ENCODE measurements at regions not wholly inside any gene's neighbourhood (a gene's known extent, or its start where the extent isn't known, plus 50 kb on each side); places are given as distances from the start of the nearest gene placed in this dataset.
"Not testable (repeated sequence)": the region's sequence is repeated elsewhere in the genome, so short reads cannot be mapped to it uniquely, and the experiment has no call there.

DNA sequence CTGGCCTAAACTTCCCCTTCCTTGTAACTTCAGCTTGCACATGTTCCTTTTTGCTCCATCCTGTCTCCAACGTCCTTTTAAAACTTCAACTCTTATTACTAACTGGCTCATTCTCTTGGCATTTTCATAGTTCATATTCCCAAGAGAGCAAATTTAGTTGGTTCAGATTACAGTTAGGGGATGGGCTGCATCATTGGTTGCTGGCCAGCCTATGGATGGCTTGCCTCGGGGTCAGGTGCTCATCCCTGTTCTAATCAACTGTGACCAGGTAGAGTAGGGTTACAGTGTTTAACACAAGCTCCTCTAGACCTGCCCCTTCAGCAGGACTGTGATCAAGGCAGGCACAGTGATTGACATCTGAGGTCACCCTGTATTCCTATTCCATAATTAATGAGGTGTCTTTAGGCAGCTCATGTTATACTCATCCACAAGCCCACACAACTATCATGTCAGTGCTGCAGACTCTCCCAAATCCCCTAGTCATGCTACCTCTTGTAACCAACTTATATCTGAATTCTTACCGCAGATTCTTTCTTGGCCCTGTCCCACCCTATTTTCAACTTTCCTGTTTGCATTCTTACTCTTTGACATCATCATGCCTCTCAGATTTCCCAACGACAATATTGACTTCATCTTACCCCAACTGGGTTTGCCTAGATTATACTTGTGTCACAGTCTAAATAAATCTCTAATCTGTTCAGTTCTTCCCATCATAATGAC, 293.3 kb downstream of the MTX2 start:
- Mint-ChIP-seq H3K4me1 (ENCODE audit: low read depth) (no peaks in the 10 kb centered on the region), H3K4me3 (no peak overlapping the region), H3K27ac (no peak overlapping the region), H3K27me3 (peaks cover 68% of the 10 kb centered on the region), H3K9me3 (no peaks in the 10 kb centered on the region), H3K36me3 (ENCODE audit: low read depth) (no peaks in the 10 kb centered on the region)
- DNase-seq, result no peak

GRCh38 chr2:176565641-176566323, 296.5 kb downstream of the MTX2 start:
- DNase-seq, result no peak
- Mint-ChIP-seq H3K27me3 (peaks cover 61% of the 10 kb centered on the region), H3K9me3 (no peaks in the 10 kb centered on the region), H3K27ac (no peak overlapping the region), H3K4me1 (ENCODE audit: low read depth) (no peaks in the 10 kb centered on the region), H3K36me3 (ENCODE audit: low read depth) (no peaks in the 10 kb centered on the region), H3K4me3 (no peak overlapping the region)

DNA sequence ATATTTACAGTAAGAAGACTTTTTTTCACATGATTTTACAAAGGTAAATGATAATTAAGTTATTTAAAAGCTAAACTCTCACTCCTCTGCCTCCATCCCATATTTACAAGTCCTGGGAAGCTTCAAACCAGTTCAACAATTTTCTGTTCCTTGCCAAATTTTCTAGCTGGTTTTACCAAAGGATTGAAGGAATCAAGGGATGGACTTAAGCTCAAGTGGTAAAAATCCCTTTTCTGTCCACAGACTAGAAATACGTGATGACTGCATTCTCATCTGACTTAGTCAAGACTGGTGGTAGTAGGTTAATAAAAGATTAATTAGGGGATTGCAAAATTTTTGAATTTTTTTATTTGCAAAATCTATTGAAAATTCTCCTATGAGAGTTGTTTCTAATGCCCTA, 297.3 kb downstream of the MTX2 start:
- Mint-ChIP-seq H3K36me3 (ENCODE audit: low read depth) (no peaks in the 10 kb centered on the region), H3K27ac (no peak overlapping the region), H3K4me1 (ENCODE audit: low read depth) (no peaks in the 10 kb centered on the region), H3K27me3 (peaks cover 56% of the 10 kb centered on the region), H3K4me3 (no peak overlapping the region), H3K9me3 (no peaks in the 10 kb centered on the region)
- no peak for DNase-seq

- Mint-ChIP-seq H3K27me3 (peaks cover 52% of the 10 kb centered on the region), H3K4me1 (ENCODE audit: low read depth) (no peaks in the 10 kb centered on the region), H3K9me3 (no peaks in the 10 kb centered on the region), H3K4me3 (no peak overlapping the region), H3K27ac (no peak overlapping the region), H3K36me3 (ENCODE audit: low read depth) (no peaks in the 10 kb centered on the region)
- no peak for DNase-seq
Measured at GRCh38 chr2:176566961-176567360, 297.7 kb downstream of the MTX2 start.

DNA sequence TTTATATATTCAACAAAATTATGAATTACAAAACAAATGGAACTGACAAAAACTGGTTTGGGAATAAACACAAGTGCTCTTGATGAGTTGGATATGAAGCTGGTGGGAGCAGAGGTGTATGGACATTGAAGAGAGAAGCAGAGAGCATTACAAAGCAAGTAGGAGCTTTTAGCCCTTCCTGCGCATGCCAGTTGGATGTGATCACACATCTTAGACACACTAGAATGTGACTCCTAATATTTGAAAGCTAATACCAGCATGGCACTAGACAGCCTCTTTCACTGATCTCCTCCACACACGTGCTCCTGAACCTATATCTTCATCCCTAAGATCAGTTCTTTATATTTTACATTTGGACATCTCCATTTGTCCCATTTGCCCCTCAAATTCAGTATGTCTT, 298.1 kb downstream of the MTX2 start:
- H3K27ac Mint-ChIP-seq, result no peak overlapping the region
- no peak overlapping the region for H3K4me3 Mint-ChIP-seq
- H3K27me3 Mint-ChIP-seq, result peaks cover 49% of the 10 kb centered on the region
- DNase-seq, result no peak
- no peaks in the 10 kb centered on the region for H3K9me3 Mint-ChIP-seq
- H3K4me1 Mint-ChIP-seq (ENCODE audit: low read depth), result no peaks in the 10 kb centered on the region
- no peaks in the 10 kb centered on the region for H3K36me3 Mint-ChIP-seq (ENCODE audit: low read depth)

- Mint-ChIP-seq H3K4me3 (no peak overlapping the region), H3K36me3 (ENCODE audit: low read depth) (no peaks in the 10 kb centered on the region), H3K27ac (no peak overlapping the region), H3K27me3 (peaks cover 41% of the 10 kb centered on the region), H3K4me1 (ENCODE audit: low read depth) (no peaks in the 10 kb centered on the region), H3K9me3 (no peaks in the 10 kb centered on the region)
- DNase-seq, result no peak
Measured at GRCh38 chr2:176569574-176569973, 300.3 kb downstream of the MTX2 start.

DNA sequence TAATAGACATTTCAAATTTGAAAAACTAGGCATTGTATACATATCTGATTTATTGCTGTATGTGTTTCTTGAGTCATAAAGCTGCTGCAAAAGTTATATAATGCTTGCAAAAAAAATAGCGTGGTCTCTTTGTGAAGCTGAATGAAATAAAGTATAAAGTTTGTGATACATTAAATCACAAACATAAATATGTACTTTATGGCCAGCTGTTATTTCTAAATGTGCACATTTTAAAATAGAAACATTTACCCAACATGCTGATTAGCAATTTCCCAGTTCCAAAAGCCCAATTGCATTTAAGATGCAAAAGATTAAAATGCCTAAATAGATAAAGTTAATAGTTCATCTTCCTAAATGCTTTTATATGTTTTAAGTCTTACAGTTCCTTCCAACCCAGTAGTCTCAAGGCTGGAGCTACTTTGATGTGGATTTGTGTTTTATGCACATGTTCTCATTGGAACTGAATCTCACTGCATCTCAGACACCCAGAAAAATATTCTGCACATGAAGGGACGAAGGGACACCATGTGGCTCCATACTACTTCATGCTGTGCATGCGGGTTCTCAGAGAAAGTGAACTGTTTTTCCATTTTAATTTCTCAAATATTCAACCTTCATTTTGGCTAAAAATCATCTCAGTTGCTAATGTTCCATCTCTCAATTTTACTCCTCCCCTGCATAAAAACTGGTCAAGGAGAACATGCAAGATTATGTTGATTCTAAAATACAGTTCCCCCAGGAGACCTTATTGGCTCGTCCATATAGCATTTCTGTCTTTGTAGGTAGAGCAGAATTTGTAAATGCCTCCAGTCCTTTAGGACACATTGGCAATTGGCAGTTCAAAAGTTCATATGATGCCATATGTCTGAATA, 304.6 kb downstream of the MTX2 start:
- H3K9me3 Mint-ChIP-seq, result no peaks in the 10 kb centered on the region
- peaks cover 43% of the 10 kb centered on the region for H3K27me3 Mint-ChIP-seq
- H3K4me1 Mint-ChIP-seq (ENCODE audit: low read depth), result no peaks in the 10 kb centered on the region
- H3K4me3 Mint-ChIP-seq, result no peak overlapping the region
- DNase-seq, result no peak
- no peak overlapping the region for H3K27ac Mint-ChIP-seq
- H3K36me3 Mint-ChIP-seq (ENCODE audit: low read depth), result no peaks in the 10 kb centered on the region

DNA sequence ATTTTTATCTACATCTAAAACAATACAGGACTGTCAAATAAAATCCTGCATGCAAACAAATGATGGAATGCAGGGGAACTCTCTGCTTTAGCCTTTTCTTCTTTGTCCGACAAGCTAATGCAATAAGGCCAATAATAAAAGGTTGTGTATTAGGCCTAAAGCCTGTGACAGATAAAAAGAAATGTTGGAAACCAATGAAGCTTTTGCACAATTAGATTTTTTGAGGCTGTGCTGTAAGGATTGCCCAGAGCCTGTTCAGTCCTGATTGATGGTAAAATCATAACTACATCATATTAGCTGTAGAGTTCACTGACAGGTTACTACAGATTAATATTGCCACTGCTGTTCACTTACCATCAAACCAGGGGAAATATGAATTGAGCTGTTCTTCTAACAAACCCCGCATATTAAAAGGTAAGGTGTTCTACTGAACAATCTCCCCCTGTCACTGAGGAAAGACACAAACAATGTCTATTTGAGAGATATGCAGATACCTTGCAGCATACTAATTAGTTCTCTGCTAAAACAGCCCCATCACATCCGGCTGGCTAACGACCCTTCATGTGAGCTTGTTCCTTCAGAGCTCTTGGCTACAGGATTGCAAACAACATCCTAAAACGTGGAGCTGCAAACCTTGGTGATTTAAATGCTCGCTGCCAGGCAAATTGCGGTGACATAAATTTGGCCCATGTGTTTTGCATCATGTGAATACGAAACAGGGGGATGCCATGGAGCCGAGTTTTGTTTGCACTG, 305.4 kb downstream of the MTX2 start:
- Mint-ChIP-seq H3K36me3 (ENCODE audit: low read depth) (no peaks in the 10 kb centered on the region), H3K27me3 (peaks cover 46% of the 10 kb centered on the region), H3K4me3 (no peak overlapping the region), H3K27ac (no peak overlapping the region), H3K9me3 (no peaks in the 10 kb centered on the region), H3K4me1 (ENCODE audit: low read depth) (no peaks in the 10 kb centered on the region)
- no peak for DNase-seq

DNA sequence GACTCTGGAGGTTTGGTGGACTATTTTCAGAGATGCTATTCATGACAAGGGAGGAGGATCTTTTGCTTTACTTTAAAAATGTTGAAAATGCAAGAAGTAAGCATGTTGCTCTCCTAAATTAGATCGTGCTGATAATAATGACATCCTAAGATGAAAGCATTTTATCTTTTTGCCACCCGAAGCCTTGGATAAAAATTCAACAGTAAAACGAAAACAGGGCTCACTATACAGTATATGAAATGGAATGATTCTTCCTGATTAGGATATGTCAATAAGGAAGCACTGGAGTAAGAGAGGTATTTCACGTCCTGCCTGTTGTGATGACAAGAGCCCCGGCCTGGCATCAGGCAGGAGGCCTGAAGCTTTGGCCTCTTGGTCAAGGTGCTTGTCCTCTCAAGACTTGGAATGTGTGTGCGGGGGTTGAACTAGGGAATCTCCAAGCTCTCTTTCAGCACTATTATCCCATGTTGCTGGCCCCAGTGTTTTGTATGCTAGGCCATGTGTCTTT, 306.0 kb downstream of the MTX2 start:
- H3K4me1 Mint-ChIP-seq (ENCODE audit: low read depth), result no peaks in the 10 kb centered on the region
- H3K36me3 Mint-ChIP-seq (ENCODE audit: low read depth), result no peaks in the 10 kb centered on the region
- peaks cover 46% of the 10 kb centered on the region for H3K27me3 Mint-ChIP-seq
- no peak overlapping the region for H3K4me3 Mint-ChIP-seq
- H3K9me3 Mint-ChIP-seq, result no peaks in the 10 kb centered on the region
- no peak overlapping the region for H3K27ac Mint-ChIP-seq
- no peak for DNase-seq

GRCh38 chr2:176577054-176577453, 307.8 kb downstream of the MTX2 start:
- no peaks in the 10 kb centered on the region for H3K4me1 Mint-ChIP-seq (ENCODE audit: low read depth)
- no peaks in the 10 kb centered on the region for H3K9me3 Mint-ChIP-seq
- no peak for DNase-seq
- no peak overlapping the region for H3K27ac Mint-ChIP-seq
- no peaks in the 10 kb centered on the region for H3K36me3 Mint-ChIP-seq (ENCODE audit: low read depth)
- H3K4me3 Mint-ChIP-seq, result no peak overlapping the region
- peaks cover 40% of the 10 kb centered on the region for H3K27me3 Mint-ChIP-seq

- H3K4me1 Mint-ChIP-seq (ENCODE audit: low read depth); H3K27ac Mint-ChIP-seq; H3K4me3 Mint-ChIP-seq; H3K36me3 Mint-ChIP-seq (ENCODE audit: low read depth); DNase-seq; H3K9me3 Mint-ChIP-seq: not testable (repeated sequence)
- H3K27me3 Mint-ChIP-seq, result peaks cover 35% of the 10 kb centered on the region
Measured at GRCh38 chr2:176578292-176578691, 309.1 kb downstream of the MTX2 start.

DNA sequence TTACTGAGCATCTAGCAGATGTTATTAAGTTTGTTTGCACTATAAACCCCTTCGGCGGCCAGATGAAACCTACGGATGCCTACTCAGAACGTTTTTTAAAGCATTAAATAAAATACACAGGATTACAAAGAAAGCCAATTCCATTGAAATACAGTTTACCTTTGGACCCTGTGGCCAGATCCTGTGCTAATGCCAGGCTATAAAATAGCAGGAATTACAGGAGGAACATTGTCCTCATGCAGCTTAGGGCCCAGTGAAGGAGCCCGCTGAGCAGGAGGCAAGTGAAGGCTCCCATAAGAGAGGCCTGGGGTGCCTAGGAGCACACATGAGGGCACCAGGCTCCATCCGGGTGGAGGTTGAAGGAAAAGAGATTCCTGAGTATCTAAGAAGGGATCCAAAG, 310.4 kb downstream of the MTX2 start:
- H3K4me1 Mint-ChIP-seq (ENCODE audit: low read depth), result peaks cover 10% of the 10 kb centered on the region
- no peak for DNase-seq
- no peak overlapping the region for H3K4me3 Mint-ChIP-seq
- H3K36me3 Mint-ChIP-seq (ENCODE audit: low read depth), result no peaks in the 10 kb centered on the region
- no peaks in the 10 kb centered on the region for H3K9me3 Mint-ChIP-seq
- H3K27me3 Mint-ChIP-seq, result peaks cover 36% of the 10 kb centered on the region
- H3K27ac Mint-ChIP-seq, result no peak overlapping the region

DNA sequence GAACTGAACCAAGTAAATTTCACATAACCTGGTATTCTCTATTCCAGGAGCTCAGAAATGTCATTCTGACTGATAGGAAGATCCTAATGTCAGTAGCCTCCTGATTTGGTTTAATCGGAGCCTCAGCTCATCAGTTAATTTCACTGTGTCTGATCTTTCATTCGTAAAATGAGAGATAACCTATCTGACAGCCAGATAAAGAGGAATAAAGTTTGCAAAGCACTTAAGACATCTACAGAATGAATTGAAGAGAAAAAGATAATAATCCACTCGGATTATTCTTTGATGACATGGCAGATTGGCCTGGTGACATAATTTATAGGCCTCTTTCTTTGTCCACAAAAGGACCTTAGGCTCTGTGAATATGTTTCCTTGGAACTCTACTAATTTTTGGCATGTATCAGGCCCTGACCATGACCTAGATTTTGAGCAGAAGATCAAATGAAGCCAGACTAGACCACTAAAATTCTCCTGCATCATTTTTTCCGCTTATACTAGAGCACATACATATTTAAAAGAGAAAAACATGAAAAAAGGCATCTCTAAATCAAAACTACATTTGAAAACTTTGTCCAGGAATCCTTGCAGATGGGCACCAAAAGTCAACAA, 312.4 kb downstream of the MTX2 start:
- DNase-seq, result no peak
- Mint-ChIP-seq H3K36me3 (ENCODE audit: low read depth) (no peaks in the 10 kb centered on the region), H3K4me1 (ENCODE audit: low read depth) (peaks cover 10% of the 10 kb centered on the region), H3K27ac (no peak overlapping the region), H3K27me3 (peaks cover 39% of the 10 kb centered on the region), H3K9me3 (no peaks in the 10 kb centered on the region), H3K4me3 (no peak overlapping the region)

DNA sequence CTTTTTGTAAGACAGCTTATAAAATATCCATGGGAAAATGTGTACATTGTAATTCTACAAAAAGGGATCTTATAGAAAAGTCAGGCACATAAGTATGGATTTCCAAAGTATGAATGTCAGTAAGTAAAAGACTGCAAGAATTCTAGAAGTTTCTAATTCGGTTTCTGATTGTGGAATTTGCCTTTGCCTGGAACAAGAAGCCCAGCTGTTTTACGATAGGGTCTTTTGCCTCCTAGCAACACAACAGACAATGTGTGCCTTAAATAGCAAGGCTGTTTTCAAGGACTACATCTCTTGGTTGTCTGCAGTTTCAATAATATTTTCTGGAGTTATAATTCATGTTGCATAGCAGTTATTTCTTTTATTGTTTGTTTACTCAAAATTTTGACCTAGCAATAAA, 312.9 kb downstream of the MTX2 start:
- Mint-ChIP-seq H3K4me1 (ENCODE audit: low read depth) (peaks cover 10% of the 10 kb centered on the region), H3K36me3 (ENCODE audit: low read depth) (no peaks in the 10 kb centered on the region), H3K27me3 (peaks cover 39% of the 10 kb centered on the region), H3K27ac (no peak overlapping the region), H3K9me3 (no peaks in the 10 kb centered on the region), H3K4me3 (no peak overlapping the region)
- no peak for DNase-seq
